Gastroesophageal sphincter (tissue), 3 donors: ENCODE measurements at regions not wholly inside any gene's neighbourhood (a gene's known extent, or its start where the extent isn't known, plus 50 kb on each side); places are given as distances from the start of the nearest gene placed in this dataset.

ENCODE experiments used
- CTCF ChIP-seq, 4 experiments: fragments of 200-600 bp in 2 of 4; fragments of 450-650 bp in 2 of 4; sonication (generic) in 1 of 4; IDR thresholded peaks; one replicate each; pipeline ENCODE4 v1.5.1; 2017 to 2019; ENCODE audit warnings: antibody characterized with exemption in 4 of 4, mild to moderate bottlenecking in 2 of 4, moderate library complexity in 2 of 4
- EP300 ChIP-seq: sonication (generic); formaldehyde crosslinking; IDR thresholded peaks from one replicate; pipeline ENCODE4 v1.6.1; 2017; ENCODE audit warnings: antibody characterized with exemption, mild to moderate bottlenecking
- POLR2A ChIP-seq, 2 donors: fragments of 450-650 bp; IDR thresholded peaks; one replicate each; pipeline ENCODE4 v1.6.1; 2017; ENCODE audit warnings: antibody characterized with exemption in 2 of 2, mild to moderate bottlenecking in 2 of 2, moderate library complexity in 1 of 2
- POLR2AphosphoS5 ChIP-seq: sonication (generic); formaldehyde crosslinking; IDR thresholded peaks from one replicate; pipeline ENCODE4 v1.6.1; 2017; ENCODE audit warnings: antibody characterized with exemption

- TF ChIP-seq POLR2A (IDR thresholded peaks at IDR 0.05) (no peak), POLR2AphosphoS5 (no peak), CTCF (IDR thresholded peaks at IDR 0.05) (no peak), EP300 (no peak)
Measured at GRCh38 chr3:21234933-21235332, 516.1 kb downstream of the ZNF385D start.
